ENCODE measurements at regions not wholly inside any gene's neighbourhood (a gene's known extent, or its start where the extent isn't known, plus 50 kb on each side); places are given as distances from the start of the nearest gene placed in this dataset.

- intact Hi-C loops (cut with micrococcal nuclease), result no loop called here
- POLR2A ChIA-PET, result no interaction called here
- no peaks in the 10 kb centered on the region for H3K4me1 Mint-ChIP-seq
- no peaks in the 10 kb centered on the region for H3K9me3 Mint-ChIP-seq
- H3K36me3 Mint-ChIP-seq (ENCODE audit: low read depth), result no peaks in the 10 kb centered on the region
- H3K4me3 Mint-ChIP-seq, result no peak overlapping the region
- CTCF ChIA-PET, result no interaction called here
- TF ChIP-seq CTCF (IDR thresholded peaks at IDR 0.05), result no peak
- ATAC-seq (ENCODE audit: low read depth), result no peak
- no peak overlapping the region for H3K27ac Mint-ChIP-seq
- peaks cover 5% of the 10 kb centered on the region for H3K27me3 Mint-ChIP-seq
- no peak for DNase-seq
Observed at GRCh38 chr4:141459020-141459419, 177.4 kb upstream of the IL15 start.

- Mint-ChIP-seq H3K27me3 (no peaks in the 10 kb centered on the region), H3K4me1 (no peaks in the 10 kb centered on the region)
- POLR2A ChIA-PET, result no interaction called here
Observed at GRCh38 chr4:141462361-141462760, 174.0 kb upstream of the IL15 start.

GRCh38 chr4:141463678-141464077 is 172.7 kb upstream of the IL15 start:
- TF ChIP-seq CTCF (IDR thresholded peaks at IDR 0.05), result no peak
- intact Hi-C loops (cut with micrococcal nuclease), result no loop called here
- DNase-seq (no peak), ATAC-seq (ENCODE audit: low read depth) (no peak)
- Mint-ChIP-seq H3K27ac (no peak overlapping the region), H3K9me3 (no peaks in the 10 kb centered on the region), H3K27me3 (no peaks in the 10 kb centered on the region), H3K4me1 (no peaks in the 10 kb centered on the region), H3K4me3 (no peak overlapping the region), H3K36me3 (ENCODE audit: low read depth) (no peaks in the 10 kb centered on the region)
- ChIA-PET CTCF (no interaction called here), POLR2A (no interaction called here)

More at GRCh38 chr4:141462361-141462760, 174.0 kb upstream of the IL15 start:
- Mint-ChIP-seq H3K9me3 (no peaks in the 10 kb centered on the region), H3K4me3 (no peak overlapping the region), H3K27ac (no peak overlapping the region), H3K36me3 (ENCODE audit: low read depth) (no peaks in the 10 kb centered on the region)
- DNase-seq (no peak), ATAC-seq (ENCODE audit: low read depth) (no peak)
- CTCF ChIA-PET, result no interaction called here
- intact Hi-C loops (cut with micrococcal nuclease), result no loop called here
- TF ChIP-seq CTCF (IDR thresholded peaks at IDR 0.05), result no peak

- TF ChIP-seq CTCF (IDR thresholded peaks at IDR 0.05), result no peak
- DNase-seq (no peak), ATAC-seq (ENCODE audit: low read depth) (no peak)
- no peaks in the 10 kb centered on the region for H3K4me1 Mint-ChIP-seq
- ChIA-PET CTCF (no interaction called here), POLR2A (no interaction called here)
- H3K27ac Mint-ChIP-seq, result no peak overlapping the region
- H3K9me3 Mint-ChIP-seq, result no peaks in the 10 kb centered on the region
- no peaks in the 10 kb centered on the region for H3K36me3 Mint-ChIP-seq (ENCODE audit: low read depth)
- no peak overlapping the region for H3K4me3 Mint-ChIP-seq
- H3K27me3 Mint-ChIP-seq, result no peaks in the 10 kb centered on the region
- intact Hi-C loops (cut with micrococcal nuclease), result no loop called here
Observed at GRCh38 chr4:141464366-141464765, 172.0 kb upstream of the IL15 start.

- no peak for TF ChIP-seq CTCF (IDR thresholded peaks at IDR 0.05)
- no peak for ATAC-seq (ENCODE audit: low read depth)
- Mint-ChIP-seq H3K36me3 (ENCODE audit: low read depth) (no peaks in the 10 kb centered on the region), H3K4me1 (no peaks in the 10 kb centered on the region), H3K27ac (no peak overlapping the region), H3K4me3 (no peak overlapping the region), H3K27me3 (no peaks in the 10 kb centered on the region), H3K9me3 (no peaks in the 10 kb centered on the region)
- ChIA-PET POLR2A (no interaction called here), CTCF (no interaction called here)
- no peak for DNase-seq
- intact Hi-C loops (cut with micrococcal nuclease), result no loop called here
Observed at GRCh38 chr4:141465171-141465570, 171.2 kb upstream of the IL15 start.

All from activated B cell treated with CpG ODN at 0.5 μM for 24 hours (primary cell).